Fibroblast of skin of scalp (primary cell): ENCODE measurements at regions not wholly inside any gene's neighbourhood (a gene's known extent, or its start where the extent isn't known, plus 50 kb on each side); places are given as distances from the start of the nearest gene placed in this dataset.

Experiments used
- DNase-seq: peaks from one replicate; pipeline ENCODE4 v3.0.0-alpha.2; 2013

- no peak for DNase-seq
Measured at GRCh38 chr12:39043424-39043822, 138.0 kb upstream of the CPNE8 start.

DNA sequence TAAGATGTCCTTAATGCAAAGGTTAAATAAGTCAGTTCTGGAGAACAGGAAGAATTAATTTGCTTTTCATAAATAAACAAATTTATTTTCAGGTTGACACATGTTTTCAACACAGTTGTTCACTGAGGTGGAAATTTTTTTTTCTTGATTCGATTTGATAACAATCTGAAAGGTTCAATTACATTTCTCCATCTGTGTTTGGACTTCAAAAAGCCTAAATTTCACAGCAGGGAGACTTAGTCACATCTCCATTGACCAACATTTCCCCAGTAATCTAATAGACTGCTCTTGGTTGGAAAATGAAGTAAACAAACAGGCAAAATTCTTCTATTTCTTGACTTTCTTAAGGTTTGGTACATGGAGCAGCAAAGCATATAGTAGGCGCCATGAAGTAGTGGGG, 134.9 kb upstream of the CPNE8 start:
- no peak for DNase-seq

- DNase-seq, result no peak
Measured at GRCh38 chr12:39037115-39037514, 131.7 kb upstream of the CPNE8 start.

DNA sequence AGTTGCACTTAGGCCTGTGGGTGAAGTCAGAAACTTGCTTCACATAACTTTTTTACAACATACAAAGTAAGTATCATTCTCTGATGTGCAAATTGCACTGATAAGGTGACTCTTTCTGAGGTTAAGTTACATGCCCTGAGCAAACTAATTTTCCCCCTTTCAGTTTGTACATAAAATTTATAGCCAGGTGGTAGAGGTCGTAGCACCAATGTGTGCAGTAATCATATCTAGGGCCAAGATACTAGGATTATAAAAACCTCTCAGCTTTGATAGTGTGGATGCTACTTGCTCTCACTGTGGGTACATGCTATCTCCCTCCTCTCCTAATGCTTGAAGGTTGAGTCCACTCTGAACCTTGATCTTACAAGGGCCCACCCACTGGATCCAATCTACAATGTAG, 130.7 kb upstream of the CPNE8 start:
- no peak for DNase-seq

GRCh38 chr12:39033782-39034181, 128.4 kb upstream of the CPNE8 start:
- no peak for DNase-seq

DNA sequence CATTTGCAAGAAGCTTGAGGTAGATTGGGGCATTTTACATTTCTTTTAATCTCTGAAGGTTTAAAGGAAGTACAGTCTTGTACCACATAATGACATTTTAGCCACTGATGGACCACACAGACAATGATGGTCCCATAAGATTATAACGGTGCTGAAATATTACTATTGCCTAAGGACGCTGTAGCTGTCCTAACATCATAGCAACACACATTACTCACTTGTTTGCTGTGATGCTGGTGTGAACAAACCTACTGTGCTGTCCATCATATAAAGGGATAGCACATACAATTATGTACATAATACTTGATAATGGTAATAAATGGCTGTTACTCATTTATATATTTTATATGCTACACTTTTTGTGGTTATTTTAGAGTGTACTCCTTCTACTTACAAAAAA, 127.1 kb upstream of the CPNE8 start:
- no peak for DNase-seq

DNA sequence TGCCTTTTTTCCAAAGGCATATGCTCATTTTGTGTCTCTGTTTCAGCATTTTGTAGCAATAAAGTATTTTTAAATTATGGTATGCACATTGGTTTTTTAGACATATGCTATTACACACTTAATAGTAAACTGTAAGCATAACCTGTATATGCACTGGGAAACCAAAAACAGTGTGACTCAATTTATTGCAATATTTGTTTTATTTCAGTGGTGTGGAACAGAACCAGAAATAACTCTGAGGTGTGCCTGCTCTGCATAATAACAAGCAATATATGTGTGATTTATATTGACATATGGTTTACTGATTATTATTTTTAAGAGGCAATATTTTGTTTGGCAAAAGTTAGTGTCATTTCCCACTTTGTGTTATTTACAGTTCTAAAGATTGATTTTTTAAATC, 126.6 kb upstream of the CPNE8 start:
- DNase-seq, result no peak

DNA sequence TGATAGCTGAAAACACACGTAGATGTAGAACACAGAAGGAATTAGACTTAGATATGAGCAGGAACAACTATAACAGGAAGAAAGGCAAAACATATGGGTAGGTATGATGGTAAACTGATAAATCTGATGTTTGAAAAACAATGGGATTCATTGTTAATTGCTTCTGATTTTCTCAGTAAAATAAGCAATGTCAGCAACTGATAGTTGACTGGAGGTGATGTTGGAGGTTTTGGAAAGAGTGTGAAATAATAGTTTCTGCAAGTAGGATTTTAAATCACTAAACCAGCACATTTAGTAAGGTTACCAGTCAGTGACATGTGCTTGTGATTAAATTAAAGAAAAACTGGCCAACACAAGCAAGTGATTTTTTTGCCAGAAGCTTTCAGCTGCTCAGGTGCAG, 123.0 kb upstream of the CPNE8 start:
- DNase-seq, result no peak

GRCh38 chr12:39012870-39013269, 107.5 kb upstream of the CPNE8 start:
- DNase-seq, result no peak

DNA sequence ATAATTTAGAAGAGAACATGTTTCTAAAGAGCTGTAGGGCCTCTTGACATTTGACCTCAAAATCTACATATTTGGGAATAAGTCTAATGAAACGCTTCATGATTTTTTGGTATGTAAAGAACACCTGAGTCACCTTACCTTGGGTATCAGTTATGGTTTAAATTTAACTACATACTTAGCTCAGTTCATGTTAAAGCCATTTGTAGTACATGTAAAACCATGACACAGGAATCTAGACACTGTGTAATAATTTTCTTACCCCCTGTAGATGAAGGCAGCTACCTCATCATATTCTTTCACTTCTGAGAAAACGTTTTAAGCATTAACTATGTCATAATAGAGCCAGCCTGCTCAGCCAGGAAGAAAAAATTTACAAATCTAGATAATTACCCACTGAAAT, 105.8 kb upstream of the CPNE8 start:
- no peak for DNase-seq

DNA sequence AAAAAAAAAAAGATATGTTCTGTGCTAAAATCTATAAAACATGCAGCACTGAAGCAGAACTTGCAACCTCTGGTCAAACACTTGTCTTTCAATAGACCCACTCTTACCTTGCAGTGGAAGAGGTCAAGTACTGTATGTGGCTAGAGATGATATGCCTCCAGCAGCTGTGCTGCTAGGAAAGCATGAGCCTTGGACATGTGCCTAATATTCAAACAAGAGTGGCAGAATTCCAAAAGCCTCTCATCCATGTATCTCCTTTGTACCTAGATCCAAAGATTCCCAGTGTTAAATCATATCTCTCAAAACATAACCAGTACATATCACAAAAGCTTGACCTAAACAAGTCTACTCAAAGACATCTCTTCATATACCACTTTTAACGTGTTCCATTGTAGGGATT, 105.0 kb upstream of the CPNE8 start:
- DNase-seq, result no peak

- DNase-seq, result no peak
Measured at GRCh38 chr12:39007619-39008018, 102.2 kb upstream of the CPNE8 start.

- no peak for DNase-seq
Measured at GRCh38 chr12:39006286-39006685, 100.9 kb upstream of the CPNE8 start.

DNA sequence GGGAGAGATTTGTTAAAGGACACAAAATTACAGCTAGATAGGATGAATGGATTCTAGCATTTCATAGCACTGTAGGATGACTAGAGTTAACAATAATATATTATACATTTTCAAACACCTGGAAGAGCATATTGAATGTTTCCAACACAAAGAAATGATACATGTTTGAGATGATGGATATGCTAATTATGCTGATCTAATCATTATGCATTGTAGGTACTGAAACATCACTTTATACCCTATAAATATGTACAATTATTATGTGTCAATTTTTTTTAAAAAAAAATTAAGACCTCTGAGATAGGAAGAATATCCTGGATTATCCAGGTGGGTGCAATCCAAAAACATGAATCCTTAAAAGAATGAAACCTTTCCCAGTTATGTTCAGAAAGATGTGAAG, 100.3 kb upstream of the CPNE8 start:
- DNase-seq, result no peak

- no peak for DNase-seq
Measured at GRCh38 chr12:39003541-39004155, 98.3 kb upstream of the CPNE8 start.

DNA sequence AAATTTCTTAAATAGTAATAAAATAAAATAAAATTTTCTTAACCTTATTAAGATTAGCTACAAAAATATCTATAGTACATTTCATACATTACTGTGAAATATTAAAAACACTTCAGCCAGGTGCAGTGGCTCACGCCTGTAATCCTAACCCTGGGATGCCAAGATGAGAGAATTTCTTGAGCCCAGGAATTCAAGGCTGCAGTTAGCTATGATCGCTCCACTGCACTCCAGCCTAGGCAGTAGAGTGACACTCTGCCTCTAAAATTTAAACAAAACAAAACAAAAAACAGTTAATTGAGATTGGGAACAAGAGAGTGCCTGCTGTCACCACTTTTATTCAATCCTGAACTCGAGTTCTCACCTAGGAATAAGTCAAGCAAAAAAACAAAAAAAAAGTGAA, 95.0 kb upstream of the CPNE8 start:
- no peak for DNase-seq

DNA sequence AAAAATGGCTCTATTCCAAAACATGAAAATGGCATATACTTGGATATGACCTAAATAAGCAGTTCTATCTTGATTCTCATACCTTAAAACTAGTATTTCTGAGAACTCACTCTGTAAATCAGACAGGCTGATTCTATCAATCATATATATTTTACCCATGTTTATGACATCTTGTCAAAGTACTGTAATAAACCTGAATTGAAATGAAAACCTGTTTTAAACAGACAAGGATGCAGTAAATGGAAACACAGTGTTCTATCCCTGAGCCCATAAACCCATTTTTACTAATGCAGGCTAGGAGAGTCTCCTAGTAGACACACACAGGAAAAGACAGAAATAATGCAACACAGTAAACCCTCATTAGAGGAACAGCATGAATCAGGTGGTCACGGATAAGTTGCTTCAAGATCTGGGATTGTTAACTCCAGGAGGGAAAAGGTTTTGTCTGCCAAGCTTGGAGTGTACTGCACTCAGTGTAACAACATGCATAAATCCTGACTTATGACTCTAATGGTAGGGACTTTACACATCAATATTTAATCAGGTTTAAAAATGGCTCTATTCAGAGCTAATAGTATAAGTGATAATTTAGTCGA, 93.6 kb upstream of the CPNE8 start:
- DNase-seq, result no peak

- no peak for DNase-seq
Measured at GRCh38 chr12:38995249-38995648, 89.9 kb upstream of the CPNE8 start.

GRCh38 chr12:38985961-38986360, 80.6 kb upstream of the CPNE8 start:
- DNase-seq, result no peak

DNA sequence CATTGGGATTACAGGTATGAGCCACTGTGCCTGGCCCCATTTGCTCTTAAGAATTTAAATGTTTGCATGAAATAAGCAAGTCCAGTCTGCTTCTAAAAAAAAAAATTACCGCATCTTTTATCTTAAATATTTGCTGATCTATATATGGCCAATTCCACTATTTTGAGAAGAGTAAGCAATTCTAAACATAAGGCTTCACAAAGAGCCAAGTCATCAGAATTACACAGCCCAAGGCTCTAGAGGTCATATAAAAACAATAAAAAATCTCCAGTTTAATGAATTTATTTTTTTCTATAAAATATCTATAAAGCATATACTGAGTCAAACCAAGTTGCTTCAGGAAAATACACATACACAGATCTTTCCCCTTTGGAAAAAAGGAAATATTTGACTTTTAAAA, 79.0 kb upstream of the CPNE8 start:
- no peak for DNase-seq

GRCh38 chr12:38983117-38983571, 77.8 kb upstream of the CPNE8 start:
- no peak for DNase-seq

GRCh38 chr12:38977132-38977531, 71.7 kb upstream of the CPNE8 start:
- DNase-seq, result no peak

GRCh38 chr12:38969706-38970105, 64.3 kb upstream of the CPNE8 start:
- DNase-seq, result no peak

- DNase-seq, result no peak
Measured at GRCh38 chr12:38961683-38962082, 56.3 kb upstream of the CPNE8 start.

DNA sequence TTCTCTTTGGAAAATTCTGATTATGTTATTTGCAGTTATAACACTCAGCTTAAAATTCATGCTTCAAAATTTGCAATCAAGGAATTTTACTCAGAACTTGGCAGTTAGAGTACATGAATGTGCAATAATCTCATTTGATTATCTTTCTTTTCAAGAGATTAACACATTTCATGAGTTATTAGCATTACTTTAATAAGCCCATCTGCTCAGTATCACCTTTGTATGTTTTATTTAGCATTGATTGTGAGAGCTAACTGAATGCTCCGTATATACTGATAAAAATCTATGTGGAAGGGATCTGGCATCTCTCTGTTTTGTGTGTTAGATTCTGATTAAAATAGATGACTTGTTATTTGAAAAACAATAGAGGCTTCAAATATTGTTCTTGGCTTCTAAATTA, 55.6 kb upstream of the CPNE8 start:
- no peak for DNase-seq
